ENCODE measurements at regions not wholly inside any gene's neighbourhood (a gene's known extent, or its start where the extent isn't known, plus 50 kb on each side); places are given as distances from the start of the nearest gene placed in this dataset.
"Not testable (repeated sequence)": the region's sequence is repeated elsewhere in the genome, so short reads cannot be mapped to it uniquely, and the experiment has no call there.

DNA sequence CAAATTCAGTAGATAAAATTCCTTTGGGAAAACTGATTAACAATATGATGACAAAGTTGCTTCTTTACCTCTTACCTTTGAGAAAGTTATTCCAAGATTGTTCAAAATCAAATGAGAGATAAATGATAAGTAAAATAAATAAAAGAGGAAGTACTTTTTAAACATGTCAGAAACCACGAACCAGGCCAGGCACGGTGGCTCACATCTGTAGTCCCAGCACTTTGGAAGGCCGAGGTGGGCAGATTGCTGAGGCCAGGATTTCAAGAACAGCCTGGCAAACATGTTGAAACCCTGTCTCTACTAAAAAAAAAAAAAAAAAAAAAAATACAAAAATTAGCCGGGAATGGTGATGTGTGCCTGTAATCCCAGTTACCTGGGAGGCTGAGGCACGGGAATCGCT lies 296.6 kb downstream of the HGF start:
- no peak for DNase-seq

DNA sequence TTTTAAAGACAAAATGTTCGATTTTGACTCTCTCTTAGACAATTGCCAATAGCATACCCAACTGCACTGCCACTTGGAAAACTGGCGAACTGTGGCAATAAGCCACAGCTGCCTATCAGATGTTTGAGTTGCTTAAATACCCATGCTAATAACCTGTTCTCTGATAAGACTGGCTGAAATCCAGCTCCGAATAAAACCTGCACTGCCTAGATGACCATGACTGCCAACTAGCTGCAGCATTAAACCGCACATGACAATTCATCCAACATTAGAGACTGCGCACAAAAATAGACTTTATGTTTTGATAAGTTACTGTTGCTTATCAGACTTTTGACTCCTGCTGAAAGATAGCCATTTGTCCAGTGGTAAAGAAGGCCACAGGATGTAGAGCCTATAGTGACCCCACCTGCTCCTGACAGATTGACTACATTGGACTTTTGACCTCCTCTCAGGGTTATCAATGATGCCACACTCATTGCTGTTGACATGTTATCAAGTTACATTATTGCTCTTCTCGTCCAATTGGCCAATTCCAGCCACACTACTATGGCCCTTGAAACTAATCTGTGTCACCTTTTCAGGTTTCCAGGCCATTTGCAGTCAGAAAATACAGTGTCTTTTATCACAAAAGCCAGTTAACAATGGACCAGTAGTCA lies 299.0 kb downstream of the HGF start:
- no peak for DNase-seq

DNA sequence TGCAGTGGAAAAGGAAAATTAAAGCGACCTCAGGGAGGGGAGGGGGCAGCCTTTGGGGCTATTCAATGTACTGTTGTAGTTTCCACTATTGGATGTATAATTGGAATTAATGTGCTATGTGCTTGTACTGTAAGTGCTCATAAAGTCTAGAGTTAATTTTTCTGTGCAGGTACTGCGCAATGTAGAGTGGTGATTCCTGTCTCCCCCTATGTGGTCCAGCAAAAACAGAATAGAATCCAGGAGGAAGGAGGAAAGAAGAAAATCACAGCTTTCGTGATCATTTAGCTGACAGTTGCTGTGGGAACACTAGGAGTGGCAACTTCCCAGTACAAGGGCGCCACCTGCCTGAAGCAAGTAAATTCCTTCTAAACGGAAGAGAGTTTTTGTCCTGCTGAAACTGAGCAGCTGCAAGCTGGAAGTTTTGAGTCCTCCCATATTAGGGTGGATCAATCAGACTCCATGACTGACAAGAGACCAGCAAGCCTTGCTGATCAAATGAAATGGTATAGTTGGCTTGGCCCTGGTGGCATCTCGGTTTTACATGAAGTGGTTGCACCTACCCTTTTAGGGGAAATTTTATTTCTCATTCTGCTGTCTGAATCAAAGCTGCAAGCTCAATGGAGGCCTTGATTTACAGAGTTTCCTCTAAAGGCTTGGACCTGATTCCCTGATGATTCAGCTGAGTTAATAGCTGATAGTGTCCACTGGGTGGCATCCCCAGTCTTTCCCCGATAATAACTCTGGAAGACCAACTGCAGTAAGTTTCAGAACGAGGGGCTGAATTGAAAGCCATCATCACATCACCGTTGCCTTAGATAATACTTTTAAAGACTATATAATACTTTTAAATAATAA lies 299.8 kb downstream of the HGF start:
- peak; percentile 23 for DNase-seq

GRCh38 chr7:81469153-81469868 lies 300.5 kb downstream of the HGF start:
- DNase-seq, result no peak

DNA sequence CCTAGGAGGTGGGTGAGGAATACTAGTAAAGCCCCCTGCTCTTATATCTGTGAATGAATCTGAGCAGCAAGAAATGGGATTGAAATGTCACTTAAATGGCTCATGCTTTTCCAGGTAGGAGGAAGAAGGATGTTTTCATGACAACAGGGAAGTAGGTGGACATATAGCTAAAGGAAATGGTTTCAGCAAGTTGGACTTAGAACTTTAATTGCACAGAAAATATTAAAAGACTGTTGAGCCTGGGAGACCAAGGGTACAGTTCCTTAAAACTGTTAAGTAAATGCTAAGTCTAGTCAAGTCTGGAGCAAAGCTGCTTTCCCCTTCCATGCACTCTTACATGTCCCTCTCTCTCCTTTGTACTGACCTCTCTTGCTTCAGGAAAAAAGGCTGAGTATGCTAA lies 301.3 kb downstream of the HGF start:
- no peak for DNase-seq

DNA sequence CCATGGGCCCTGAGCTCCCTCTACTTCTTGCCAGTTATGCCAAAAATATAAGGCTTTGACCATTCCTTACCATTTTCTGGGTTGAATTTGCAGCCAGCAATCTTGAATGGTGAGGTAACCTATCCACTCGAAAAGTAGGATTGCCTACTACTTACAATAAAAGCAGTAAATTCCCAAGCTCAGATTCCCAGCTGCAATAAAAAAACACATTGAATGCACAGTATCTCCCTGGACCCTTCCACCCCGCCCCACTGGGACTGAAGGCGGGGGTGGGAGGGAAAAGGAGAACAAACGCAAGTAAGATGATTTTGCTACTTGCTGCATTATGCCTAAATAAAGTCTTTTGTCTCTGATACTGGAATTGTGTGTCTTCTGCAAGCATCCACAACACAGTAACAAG lies 301.9 kb downstream of the HGF start:
- no peak for DNase-seq

DNA sequence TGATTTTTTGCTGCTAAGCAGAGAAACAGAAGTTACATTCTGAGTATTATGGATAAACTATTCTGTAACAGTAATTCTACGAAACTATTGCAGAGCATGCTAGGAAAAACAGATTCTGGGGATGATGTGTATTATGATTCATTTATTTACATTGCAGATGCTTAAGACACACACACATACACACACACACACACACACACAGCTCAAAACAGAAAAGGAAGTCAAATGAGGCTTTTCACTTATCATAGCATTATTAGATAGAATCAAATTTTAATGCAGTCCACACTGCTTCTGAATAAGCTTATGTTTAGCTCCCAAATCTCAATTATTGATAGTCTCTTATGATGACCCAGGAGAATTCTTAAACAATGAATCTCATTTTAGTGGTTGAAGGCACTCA lies 307.2 kb downstream of the HGF start:
- no peak for DNase-seq

GRCh38 chr7:81460250-81461045 lies 309.4 kb downstream of the HGF start:
- DNase-seq, result no peak

GRCh38 chr7:81459485-81459884 lies 310.4 kb downstream of the HGF start:
- no peak for DNase-seq

GRCh38 chr7:81457852-81458522 lies 311.9 kb downstream of the HGF start:
- peak; percentile 6 for DNase-seq

DNA sequence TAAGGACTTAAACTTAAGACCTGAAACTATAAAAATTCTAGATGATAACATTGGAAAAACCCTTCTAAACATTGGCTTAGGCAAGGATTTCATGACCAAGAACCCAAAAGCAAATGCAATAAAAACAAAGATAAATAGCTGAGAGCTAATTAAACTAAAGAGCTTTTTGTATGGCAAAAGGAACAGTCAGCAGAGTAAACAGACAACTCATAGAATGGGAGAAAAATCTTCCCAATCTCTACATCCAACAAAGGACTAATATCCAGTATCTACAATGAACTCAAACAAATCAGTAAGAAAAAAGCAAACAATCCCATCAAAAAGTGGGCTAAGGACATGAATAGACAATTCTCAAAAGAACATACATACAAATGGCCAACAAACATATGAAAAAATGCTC lies 316.1 kb downstream of the HGF start:
- not testable (repeated sequence) for DNase-seq

DNA sequence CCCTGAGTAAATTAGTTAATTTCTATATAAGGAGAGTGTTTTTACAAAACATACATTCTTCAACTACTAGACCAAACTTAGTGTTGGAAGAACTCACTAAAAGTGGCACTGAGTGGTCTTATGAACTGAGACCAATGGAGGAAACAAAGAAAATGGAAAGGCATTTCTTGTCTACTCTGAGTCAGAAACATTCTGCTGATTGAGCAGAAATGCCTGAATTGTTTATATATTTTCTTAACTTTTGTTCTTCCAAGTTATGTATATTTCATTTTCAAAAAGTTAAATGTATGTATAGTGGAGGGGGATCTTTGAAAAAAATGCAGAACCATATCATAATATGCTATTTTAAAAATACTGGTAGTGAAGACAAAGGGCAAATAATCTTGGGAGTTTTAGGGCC lies 320.7 kb downstream of the HGF start:
- DNase-seq, result no peak

GRCh38 chr7:81447351-81447952 lies 322.4 kb downstream of the HGF start:
- DNase-seq, result peak; percentile 19

DNA sequence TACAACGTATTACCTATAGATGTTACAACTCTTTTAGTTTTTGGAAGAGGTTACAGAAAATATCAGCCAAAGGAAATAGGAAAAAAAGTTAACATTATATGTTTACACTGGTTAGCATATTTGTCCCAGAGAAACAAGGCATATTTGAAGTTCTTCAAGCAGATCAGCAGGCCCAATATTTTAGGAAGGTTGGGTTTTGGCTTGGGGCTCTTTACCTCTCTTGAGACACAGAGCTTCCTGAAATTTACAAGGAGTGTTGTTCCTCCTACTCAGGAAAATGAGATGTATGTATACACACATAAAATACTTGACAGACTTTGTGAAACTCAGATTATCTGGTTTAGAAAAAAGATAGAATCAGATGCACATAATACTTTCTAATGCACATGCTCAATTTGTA lies 323.6 kb downstream of the HGF start:
- DNase-seq, result no peak

- no peak for DNase-seq
These were observed 324.4 kb downstream of the HGF start for GRCh38 chr7:81445462-81445861.

DNA sequence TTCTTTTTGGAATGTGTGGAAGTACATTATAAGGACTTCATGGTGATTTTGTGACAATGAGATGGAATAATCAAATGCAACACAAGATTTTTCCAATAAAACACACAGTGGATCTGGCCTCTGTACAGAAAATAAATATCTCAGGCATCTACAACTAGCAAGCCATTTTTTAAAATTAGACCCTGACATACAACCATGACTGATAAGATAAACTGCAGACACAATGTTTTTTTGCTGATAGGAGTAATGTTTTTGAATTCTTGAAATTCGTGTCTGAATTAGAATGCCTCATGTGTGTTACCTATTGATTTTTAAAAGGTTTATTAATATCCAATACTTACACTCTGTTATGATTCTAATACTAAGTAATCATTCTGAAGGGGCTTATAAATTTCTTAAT lies 328.1 kb downstream of the HGF start:
- no peak for DNase-seq

- DNase-seq, result no peak
These were observed 330.3 kb downstream of the HGF start for GRCh38 chr7:81439591-81439990.

DNA sequence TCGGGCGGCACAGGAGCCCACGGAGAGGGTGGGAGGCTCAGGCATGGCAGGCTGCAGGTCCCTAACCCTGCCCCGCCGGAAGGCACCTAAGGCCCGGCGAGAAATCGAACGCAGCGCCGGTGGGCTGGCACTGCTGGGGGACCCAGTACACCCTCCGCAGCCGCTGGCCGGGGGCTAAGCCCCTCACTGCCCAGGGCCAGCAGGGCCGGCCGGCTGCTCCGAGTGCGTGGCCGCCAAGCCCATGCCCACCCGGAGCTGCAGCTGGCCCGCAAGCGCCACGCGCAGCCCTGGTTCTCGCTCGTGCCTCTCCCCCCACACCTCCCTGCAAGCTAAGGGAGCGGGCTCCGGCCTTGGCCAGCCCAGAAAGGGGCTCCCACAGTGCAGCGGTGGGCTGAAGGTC lies 332.7 kb downstream of the HGF start:
- not testable (repeated sequence) for DNase-seq

DNA sequence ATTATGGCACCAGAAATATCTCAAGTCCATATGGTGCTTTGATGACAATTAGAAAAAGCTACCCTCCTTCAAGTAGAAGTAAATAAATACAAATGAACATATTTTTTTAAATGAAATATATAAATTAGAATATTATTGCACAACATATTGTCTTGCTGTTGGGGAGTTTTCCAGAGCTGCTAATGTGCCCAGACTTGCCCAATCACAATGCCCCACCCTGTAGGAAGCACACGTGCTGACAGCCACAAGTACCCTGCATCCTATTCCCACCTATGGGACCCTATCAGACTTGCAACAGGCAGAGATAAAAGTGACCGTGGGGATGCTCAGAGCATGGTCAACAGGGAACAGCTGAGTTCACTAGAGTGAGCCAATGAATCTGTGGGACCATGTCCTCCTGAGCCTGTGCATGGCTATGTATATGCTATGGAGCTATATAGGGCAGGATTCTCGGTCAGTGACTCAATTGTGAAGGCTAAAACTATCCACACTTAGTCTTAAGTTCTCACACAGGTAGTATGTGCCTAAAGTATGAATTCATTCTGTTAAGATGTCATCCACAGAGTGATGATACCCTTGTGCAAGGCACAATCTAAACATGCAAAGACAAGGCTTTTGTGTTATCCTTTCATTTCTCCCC lies 336.0 kb downstream of the HGF start:
- DNase-seq, result no peak

GRCh38 chr7:81433206-81433605 lies 336.6 kb downstream of the HGF start:
- DNase-seq, result no peak

DNA sequence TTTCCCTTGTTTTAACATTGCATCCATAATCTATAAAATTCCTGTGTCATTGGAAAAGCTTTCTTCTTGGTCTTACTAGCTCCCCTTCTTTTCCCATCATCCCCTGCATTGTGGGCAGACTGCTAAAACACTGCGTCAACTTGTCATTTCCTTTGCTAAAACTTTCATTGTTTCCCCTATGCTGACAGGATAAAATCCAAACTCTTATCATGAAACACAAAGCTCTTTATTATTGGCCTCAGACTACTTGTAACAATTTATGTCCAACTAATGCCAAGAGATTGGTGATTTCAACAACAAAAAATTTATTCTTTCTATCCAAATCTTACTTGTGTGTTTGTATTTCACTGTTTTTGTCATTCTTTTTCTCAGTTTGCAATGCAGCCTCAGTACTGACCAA lies 339.1 kb downstream of the HGF start:
- DNase-seq, result no peak

DNA sequence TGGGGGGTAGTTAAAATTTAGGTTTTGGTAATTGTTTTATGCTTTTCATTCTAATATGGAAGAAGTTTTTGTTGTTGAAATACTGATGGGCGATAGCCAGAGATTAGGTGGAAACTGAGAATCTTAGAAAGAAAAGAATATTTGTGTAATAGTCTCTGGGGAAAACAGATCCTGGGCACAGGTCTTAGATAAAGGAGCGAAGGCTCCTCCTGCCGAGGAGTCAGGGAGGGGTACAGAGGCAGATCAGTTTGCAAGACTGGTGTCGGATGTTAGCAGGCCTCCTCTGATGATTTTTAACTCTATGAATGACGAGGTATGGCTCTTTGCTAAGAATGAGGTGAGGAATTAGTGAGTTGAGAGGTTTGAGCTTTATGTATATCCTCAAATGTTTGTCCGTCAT lies 339.7 kb downstream of the HGF start:
- no peak for DNase-seq

All from MV-4-11 (cell line).